ENCODE measurements at regions not wholly inside any gene's neighbourhood (a gene's known extent, or its start where the extent isn't known, plus 50 kb on each side); places are given as distances from the start of the nearest gene placed in this dataset.

DNA sequence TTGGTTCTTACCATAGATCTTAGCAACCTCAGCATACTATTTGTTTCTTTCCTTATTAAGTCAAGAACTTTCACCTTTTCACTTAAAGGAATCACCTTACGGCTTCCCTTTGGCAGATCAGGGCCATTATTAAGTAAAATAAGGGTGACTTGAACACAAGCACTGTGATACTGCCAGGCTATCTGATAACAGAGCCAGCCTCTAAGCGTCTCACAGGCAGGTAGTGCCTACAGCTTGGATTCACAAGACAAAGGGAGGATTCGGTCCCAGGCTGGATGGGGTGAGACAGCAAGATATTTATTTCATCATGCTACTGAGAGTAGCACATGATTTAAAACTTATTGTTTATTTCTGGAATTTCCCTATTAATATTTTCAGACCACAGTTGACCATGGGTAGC, 218.6 kb downstream of the FOXO1 start:
- no peak for DNase-seq (ENCODE audit: low spot score)

- DNase-seq (ENCODE audit: low spot score): no peak
These were observed 214.3 kb downstream of the FOXO1 start for GRCh38 chr13:40452038-40452666.

- no peak for DNase-seq (ENCODE audit: low spot score)
These were observed 213.6 kb downstream of the FOXO1 start for GRCh38 chr13:40452741-40453334.

DNA sequence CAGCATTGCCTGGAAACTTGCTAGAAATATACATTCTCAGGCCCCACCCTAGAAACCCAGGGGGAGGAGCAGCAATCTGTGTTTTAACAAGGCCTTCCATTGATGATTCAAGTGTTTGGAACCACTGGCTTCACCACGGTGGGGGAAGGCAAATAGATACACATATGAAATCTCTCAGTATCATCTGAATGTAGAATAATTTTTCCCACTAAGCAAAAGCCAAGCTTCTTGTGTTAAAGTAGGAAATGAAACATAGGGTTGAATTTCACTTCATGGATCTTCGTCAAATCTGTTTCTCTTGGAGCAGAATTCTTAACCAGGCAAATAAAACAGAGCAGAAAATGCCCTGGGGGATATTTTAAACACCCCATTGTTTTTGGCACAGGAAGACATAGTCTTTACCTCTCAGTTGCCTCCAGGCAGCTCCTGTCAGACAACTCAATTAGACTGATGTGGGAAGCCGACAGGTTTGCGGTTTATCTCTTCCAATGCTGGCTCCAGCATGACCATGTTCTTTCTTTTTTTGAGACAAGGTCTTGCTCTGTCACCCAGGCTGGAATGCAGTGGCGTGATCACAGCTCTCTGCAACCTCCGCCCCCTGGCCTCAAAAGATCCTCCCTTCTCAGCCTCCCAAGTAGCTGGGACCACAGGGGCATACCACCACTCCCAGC, 213.0 kb downstream of the FOXO1 start:
- no peak for DNase-seq (ENCODE audit: low spot score)

GRCh38 chr13:40456397-40456953, 210.0 kb downstream of the FOXO1 start:
- DNase-seq (ENCODE audit: low spot score): no peak

DNA sequence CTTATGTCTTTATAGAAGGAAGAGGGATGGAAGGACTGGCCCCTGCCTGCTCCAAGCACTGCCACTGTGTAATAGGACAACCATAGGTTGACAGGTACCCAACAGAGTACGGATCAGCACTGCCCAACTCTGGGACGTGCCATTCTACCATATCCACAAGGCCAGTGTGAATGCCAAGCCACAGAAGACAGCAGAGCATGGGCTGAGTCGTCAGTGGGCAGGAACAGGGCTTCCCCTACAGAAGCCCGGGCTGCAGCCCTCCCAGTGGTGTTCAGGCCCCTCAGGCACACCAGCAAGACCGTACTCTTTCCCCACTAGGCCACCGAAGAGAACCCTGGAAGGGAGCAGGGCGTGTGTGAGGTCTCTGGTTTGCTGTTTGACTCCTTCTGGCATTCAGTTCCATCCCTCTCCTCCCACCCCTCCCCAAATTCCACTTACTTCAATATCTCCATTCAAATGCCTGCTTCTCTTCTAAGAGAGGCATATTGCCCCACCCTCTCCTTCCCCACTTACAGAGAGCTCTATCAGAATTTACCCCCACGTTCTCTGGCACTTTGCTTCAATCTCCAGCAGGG, 209.4 kb downstream of the FOXO1 start:
- no peak for DNase-seq (ENCODE audit: low spot score)

DNA sequence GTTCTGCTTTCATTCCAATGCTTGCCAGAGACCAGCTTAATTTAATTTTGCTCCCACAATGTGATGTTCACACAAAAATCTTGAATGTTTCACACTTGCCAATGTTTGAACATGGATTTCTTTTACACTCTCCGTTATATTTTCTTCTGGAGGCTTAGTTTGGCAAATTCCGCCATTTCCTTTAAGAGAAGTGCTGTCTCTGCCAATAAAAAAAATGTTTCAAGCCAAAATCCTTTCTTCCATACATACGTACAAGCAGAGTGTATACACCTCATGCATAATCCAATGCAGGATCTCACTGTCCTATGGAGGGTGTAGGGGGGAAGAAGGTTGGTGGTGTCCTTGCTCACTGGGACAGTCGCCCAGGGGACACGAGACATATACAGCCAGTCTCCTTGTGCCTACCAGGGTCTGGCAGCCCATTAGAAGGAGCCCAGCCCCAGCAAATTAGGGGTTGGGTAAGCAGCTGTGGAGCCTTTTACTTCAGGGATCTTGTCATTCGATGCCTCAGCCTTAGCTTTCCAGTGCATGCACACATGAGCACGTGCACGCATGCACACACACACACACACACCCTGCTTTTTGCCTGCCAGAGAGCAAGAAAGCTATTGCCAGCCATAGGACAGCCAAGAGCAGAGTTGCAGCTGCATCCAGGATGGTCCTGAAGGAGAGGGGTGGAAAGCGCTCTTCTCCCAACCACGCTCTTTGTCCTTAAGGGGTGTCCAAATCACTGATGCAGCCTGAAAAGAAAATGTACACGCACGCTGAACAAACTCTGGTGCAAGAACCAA, 208.3 kb downstream of the FOXO1 start:
- DNase-seq (ENCODE audit: low spot score): no peak

DNA sequence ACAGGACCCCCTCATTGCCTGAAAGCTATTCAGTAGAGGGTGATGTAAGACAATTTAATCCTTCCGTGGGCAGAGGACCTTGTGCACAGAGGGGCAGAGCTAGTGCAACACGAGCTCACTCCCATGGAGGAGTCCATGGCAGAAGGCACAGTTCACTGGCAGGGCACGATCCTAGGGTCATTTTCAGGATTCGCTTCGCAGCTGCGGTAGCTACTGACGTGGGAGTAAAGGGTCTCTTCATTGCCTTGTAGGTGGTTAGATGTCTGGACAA, 207.8 kb downstream of the FOXO1 start:
- no peak for DNase-seq (ENCODE audit: low spot score)

DNA sequence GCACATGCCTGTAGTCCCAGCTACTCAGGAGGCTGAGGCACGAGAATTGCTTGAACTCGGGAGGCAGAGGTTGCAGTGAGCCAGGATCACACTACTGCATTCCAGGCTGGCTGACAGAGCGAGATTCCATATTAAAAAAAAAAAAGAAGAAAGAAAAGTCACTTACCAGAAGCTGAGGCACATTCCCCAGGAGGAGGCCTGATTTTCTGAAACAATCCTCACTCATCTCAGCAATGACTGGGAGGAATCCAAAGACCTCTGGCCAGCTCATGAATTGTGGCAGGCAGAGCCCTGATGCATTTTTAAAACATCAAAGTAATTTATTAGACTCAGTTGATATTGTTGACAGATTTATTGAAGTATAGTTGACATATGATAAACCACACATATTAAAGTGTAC, 206.3 kb downstream of the FOXO1 start:
- DNase-seq (ENCODE audit: low spot score): no peak

- DNase-seq (ENCODE audit: low spot score): no peak
These were observed 202.0 kb downstream of the FOXO1 start for GRCh38 chr13:40464337-40465014.

DNA sequence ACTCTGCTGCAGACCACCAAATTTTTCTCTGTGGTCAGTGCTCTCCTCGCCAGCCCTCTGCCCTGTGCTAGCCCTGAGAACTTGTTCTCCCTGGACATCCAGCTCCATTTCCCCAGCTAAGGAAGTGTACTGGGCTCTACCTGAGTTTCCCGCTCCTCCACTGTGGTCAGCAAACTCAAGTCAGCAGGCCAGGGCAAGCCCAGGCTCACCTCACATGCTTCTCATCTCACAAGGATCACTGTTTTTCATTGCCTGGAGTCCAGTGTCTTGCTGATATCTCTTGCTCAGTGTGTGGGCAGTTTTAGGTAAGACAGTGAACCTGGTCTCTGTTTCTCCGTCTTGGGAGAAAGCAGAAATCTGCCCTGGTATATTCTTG, 201.4 kb downstream of the FOXO1 start:
- no peak for DNase-seq (ENCODE audit: low spot score)

DNA sequence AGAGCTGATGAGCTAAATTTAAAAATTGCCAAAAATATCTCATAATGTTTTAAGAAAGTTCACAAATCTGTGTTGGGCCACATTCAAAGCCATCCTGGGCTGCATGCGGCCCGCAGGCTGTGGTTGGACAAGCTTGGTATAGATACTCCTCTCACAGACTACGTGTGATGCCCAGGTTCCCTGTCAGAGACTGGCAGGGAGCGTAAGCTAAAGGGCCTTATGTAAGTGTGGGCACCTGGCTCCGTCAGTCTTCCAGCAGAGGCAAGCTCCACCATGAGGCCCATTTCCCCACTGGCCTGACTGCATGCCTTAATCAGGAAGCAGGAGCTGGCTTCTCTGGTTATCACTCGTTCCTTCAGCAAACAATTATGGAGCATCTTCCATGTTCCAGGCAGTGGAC, 200.2 kb downstream of the FOXO1 start:
- no peak for DNase-seq (ENCODE audit: low spot score)

DNA sequence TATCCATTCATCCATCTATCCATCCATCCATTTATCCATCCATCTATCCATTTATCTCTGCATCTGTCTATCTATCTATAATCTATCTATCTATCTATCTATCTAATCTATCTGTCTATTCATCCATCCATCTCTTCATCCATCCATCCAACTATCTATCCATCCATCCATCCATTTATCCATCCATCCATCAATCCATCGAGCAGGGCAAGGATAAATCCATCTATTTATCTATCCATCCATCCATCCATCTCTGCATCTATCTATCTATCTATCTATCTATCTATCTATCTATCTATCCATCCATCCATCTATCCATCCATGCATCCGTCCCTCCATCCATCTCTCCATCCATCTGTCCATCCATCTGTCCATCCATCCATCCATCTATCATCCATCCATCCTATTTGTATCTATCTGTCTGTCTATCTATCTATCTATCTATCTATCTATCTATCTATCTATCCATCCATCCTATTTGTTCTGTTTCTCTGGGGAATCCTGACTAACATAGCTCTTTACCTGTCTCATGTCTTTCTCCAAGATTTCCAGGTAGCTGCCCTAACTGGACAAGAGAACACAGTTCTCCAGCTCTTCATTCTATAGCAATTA, 198.1 kb downstream of the FOXO1 start:
- DNase-seq (ENCODE audit: low spot score): no peak

- no peak for DNase-seq (ENCODE audit: low spot score)
These were observed 196.7 kb downstream of the FOXO1 start for GRCh38 chr13:40469581-40470310.

- no peak for DNase-seq (ENCODE audit: low spot score)
These were observed 195.8 kb downstream of the FOXO1 start for GRCh38 chr13:40470660-40471059.

DNA sequence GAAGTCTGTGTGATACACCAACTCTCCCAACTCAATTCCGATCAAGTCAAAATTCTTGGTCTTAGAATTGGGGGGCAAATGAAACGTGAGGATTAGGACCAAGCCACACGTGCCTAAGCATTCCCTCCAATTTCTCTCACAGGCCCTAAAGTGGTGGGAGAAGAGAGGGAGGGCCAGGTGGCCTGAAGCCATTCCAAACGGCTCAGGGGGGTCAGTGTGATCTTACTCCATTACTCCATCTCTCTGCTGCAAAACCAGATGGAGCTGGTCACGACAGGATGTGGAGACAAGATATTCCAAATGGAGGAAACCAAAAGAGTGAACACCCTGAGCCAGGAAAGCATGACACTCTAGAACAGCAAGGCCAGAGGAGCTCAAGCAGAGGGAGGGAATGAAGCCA, 195.4 kb downstream of the FOXO1 start:
- no peak for DNase-seq (ENCODE audit: low spot score)

DNA sequence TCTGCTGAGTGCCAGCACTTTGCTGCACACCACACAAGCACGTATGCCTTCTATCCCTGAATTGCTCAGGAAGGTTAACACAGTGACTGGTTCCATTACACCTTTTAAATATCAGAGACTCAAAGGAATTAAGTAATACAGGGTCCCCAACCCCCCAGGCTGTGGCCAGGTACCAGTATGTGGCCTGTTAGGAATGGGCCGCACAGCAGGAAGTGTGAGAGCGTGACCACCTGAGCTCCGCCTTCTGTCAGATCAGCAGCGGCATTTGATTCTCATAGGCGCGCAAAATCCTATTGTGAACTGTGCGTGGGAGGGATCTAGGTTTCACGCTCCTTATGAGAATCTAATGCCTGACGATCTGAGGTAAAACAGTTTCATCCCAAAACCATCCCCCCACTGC, 194.5 kb downstream of the FOXO1 start:
- DNase-seq (ENCODE audit: low spot score): no peak

DNA sequence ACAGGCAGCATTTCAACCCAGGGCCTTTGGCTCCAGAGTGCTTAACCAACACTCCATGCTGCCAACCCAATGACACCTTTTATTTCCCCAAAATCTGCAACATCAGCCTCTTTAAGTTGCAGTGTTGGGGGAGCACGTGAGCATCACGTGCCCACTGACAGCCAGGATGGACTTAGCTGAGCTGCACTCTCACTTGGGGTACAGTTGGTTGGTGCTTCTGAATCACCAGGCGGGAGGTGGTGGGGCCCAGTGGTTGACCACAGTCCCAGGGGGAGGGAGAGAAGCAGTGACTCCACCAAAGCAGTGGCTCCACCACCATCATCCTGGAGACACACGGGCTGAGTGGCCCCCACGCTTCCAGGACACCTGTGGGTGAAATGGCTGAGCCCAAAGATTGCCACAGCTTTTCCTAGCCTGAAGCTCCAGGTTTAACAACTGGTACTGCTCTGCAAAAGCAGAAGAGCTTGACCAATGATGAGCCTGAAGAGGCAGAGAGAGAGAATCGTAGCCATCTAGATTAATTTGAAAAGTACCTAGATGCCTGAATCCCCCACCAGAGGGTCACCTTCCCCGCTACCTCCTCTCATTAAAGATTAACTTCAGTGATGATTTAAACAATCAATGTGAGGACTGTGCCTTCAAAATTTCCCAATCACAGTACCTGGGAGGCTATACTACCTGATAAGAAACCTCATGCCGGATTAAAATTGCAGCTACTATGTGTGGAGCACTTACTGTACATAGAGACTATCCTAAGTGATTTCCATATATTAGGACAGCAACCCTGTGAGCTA, 193.8 kb downstream of the FOXO1 start:
- no peak for DNase-seq (ENCODE audit: low spot score)

DNA sequence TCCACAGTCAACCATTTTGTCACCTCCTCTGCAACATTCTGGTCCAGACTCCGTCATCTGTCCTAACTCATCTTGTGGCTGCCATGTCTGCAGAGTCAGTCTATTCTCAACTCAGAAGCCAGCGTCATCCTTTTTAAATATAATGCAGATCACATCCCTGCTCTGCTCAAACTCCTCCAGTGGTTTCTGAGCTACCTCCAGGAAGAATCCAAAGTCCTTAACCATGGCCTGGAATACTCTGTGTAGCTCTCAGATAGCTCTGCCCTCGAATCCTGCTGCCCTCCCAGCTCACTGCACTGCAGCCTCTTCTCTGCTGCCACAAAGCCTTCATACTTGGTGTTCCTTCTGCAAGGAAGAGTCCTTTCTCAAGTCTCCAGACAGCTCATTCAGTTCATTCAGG, 190.8 kb downstream of the FOXO1 start:
- DNase-seq (ENCODE audit: low spot score): no peak
